M059J (cell line): ENCODE measurements at regions not wholly inside any gene's neighbourhood (a gene's known extent, or its start where the extent isn't known, plus 50 kb on each side); places are given as distances from the start of the nearest gene placed in this dataset.

ENCODE experiments used
- DNase-seq: peaks from one replicate; pipeline ENCODE4 v3.0.0-alpha.2; 2012; ENCODE audit warnings: low read depth

GRCh38 chr22:48091060-48091650 is 1328.7 kb downstream of the TBC1D22A start:
- no peak for DNase-seq

- DNase-seq, result no peak
Measured at GRCh38 chr22:48090332-48090672, 1327.9 kb downstream of the TBC1D22A start.

GRCh38 chr22:48089601-48090331 is 1327.3 kb downstream of the TBC1D22A start:
- DNase-seq, result peak; percentile 63

- DNase-seq, result no peak
Measured at GRCh38 chr22:48088926-48089536, 1326.6 kb downstream of the TBC1D22A start.

- no peak for DNase-seq
Measured at GRCh38 chr22:48088251-48088650, 1325.8 kb downstream of the TBC1D22A start.

GRCh38 chr22:48085901-48086645 is 1323.6 kb downstream of the TBC1D22A start:
- no peak for DNase-seq

GRCh38 chr22:48084729-48085050 is 1322.2 kb downstream of the TBC1D22A start:
- DNase-seq, result no peak

- no peak for DNase-seq
Measured at GRCh38 chr22:48084041-48084728, 1321.7 kb downstream of the TBC1D22A start.

GRCh38 chr22:48083502-48083901 is 1321.1 kb downstream of the TBC1D22A start:
- DNase-seq, result no peak

- no peak for DNase-seq
Measured at GRCh38 chr22:48082284-48082683, 1319.8 kb downstream of the TBC1D22A start.

- no peak for DNase-seq
Measured at GRCh38 chr22:48081281-48081680, 1318.8 kb downstream of the TBC1D22A start.

GRCh38 chr22:48080316-48081165 is 1318.1 kb downstream of the TBC1D22A start:
- DNase-seq, result no peak

GRCh38 chr22:48079505-48080290 is 1317.2 kb downstream of the TBC1D22A start:
- DNase-seq, result no peak

- no peak for DNase-seq
Measured at GRCh38 chr22:48078825-48079224, 1316.4 kb downstream of the TBC1D22A start.

- DNase-seq, result no peak
Measured at GRCh38 chr22:48077699-48078098, 1315.2 kb downstream of the TBC1D22A start.

GRCh38 chr22:48076008-48076407 is 1313.6 kb downstream of the TBC1D22A start:
- DNase-seq, result no peak

GRCh38 chr22:48075604-48076003 is 1313.2 kb downstream of the TBC1D22A start:
- no peak for DNase-seq

- no peak for DNase-seq
Measured at GRCh38 chr22:48072777-48073176, 1310.3 kb downstream of the TBC1D22A start.

GRCh38 chr22:48071828-48072227 is 1309.4 kb downstream of the TBC1D22A start:
- DNase-seq, result no peak

- no peak for DNase-seq
Measured at GRCh38 chr22:48071305-48071704, 1308.9 kb downstream of the TBC1D22A start.
